ENCODE measurements at regions not wholly inside any gene's neighbourhood (a gene's known extent, or its start where the extent isn't known, plus 50 kb on each side); places are given as distances from the start of the nearest gene placed in this dataset.
"Not testable (repeated sequence)": the region's sequence is repeated elsewhere in the genome, so short reads cannot be mapped to it uniquely, and the experiment has no call there.

GRCh38 chr3:110419096-110419495, 652.5 kb upstream of the NECTIN3 start:
- H3K4me3 ChIP-seq (ENCODE audit: low read depth, low read length) = no peak overlapping the region
- in situ Hi-C loops (cut with HindIII; ENCODE audit: low sequenced_read_pairs) = no loop called here
- no peak for DNase-seq (ENCODE audit: low read depth, low spot score)
- TF ChIP-seq CTCF (IDR thresholded peaks at IDR 0.05; ENCODE audit: low read depth, low read length) = no peak

GRCh38 chr3:110419601-110420000, 652.0 kb upstream of the NECTIN3 start:
- TF ChIP-seq CTCF (IDR thresholded peaks at IDR 0.05; ENCODE audit: low read depth, low read length) = no peak
- in situ Hi-C loops (cut with HindIII; ENCODE audit: low sequenced_read_pairs) = no loop called here
- no peak overlapping the region for H3K4me3 ChIP-seq (ENCODE audit: low read depth, low read length)
- DNase-seq (ENCODE audit: low read depth, low spot score) = peak; percentile 4

- DNase-seq (ENCODE audit: low read depth, low spot score) = peak; percentile 94
- no peak for TF ChIP-seq CTCF (IDR thresholded peaks at IDR 0.05; ENCODE audit: low read depth, low read length)
- H3K4me3 ChIP-seq (ENCODE audit: low read depth, low read length) = no peak overlapping the region
- in situ Hi-C loops (cut with HindIII; ENCODE audit: low sequenced_read_pairs) = no loop called here
Observed at GRCh38 chr3:110420158-110420641, 651.4 kb upstream of the NECTIN3 start.

GRCh38 chr3:110423276-110423675, 648.3 kb upstream of the NECTIN3 start:
- in situ Hi-C loops (cut with HindIII; ENCODE audit: low sequenced_read_pairs) = no loop called here
- TF ChIP-seq CTCF (IDR thresholded peaks at IDR 0.05; ENCODE audit: low read depth, low read length) = no peak
- H3K4me3 ChIP-seq (ENCODE audit: low read depth, low read length) = no peak overlapping the region
- no peak for DNase-seq (ENCODE audit: low read depth, low spot score)

- no peak for TF ChIP-seq CTCF (IDR thresholded peaks at IDR 0.05; ENCODE audit: low read depth, low read length)
- in situ Hi-C loops (cut with HindIII; ENCODE audit: low sequenced_read_pairs) = no loop called here
- no peak overlapping the region for H3K4me3 ChIP-seq (ENCODE audit: low read depth, low read length)
- DNase-seq (ENCODE audit: low read depth, low spot score) = peak; percentile 14
Observed at GRCh38 chr3:110430146-110430545, 641.5 kb upstream of the NECTIN3 start.

GRCh38 chr3:110436209-110436608, 635.4 kb upstream of the NECTIN3 start:
- no peak for DNase-seq (ENCODE audit: low read depth, low spot score)
- no peak for TF ChIP-seq CTCF (IDR thresholded peaks at IDR 0.05; ENCODE audit: low read depth, low read length)
- in situ Hi-C loops (cut with HindIII; ENCODE audit: low sequenced_read_pairs) = no loop called here
- H3K4me3 ChIP-seq (ENCODE audit: low read depth, low read length) = no peak overlapping the region

- in situ Hi-C loops (cut with HindIII; ENCODE audit: low sequenced_read_pairs); H3K4me3 ChIP-seq (ENCODE audit: low read depth, low read length); DNase-seq (ENCODE audit: low read depth, low spot score): not testable (repeated sequence)
Observed at GRCh38 chr3:110440066-110440653, 631.5 kb upstream of the NECTIN3 start.
